ENCODE measurements at regions not wholly inside any gene's neighbourhood (a gene's known extent, or its start where the extent isn't known, plus 50 kb on each side); places are given as distances from the start of the nearest gene placed in this dataset.

GRCh38 chr6:170160628-170161611, 130.0 kb downstream of the DLL1 start:
- DNase-seq (ENCODE audit: low read depth) = no peak

GRCh38 chr6:170160031-170160627, 130.7 kb downstream of the DLL1 start:
- no peak for DNase-seq (ENCODE audit: low read depth)

GRCh38 chr6:170159022-170159965, 131.6 kb downstream of the DLL1 start:
- DNase-seq (ENCODE audit: low read depth) = no peak

- no peak for DNase-seq (ENCODE audit: low read depth)
Measured at GRCh38 chr6:170158296-170159021, 132.4 kb downstream of the DLL1 start.

GRCh38 chr6:170157567-170158218, 133.2 kb downstream of the DLL1 start:
- no peak for DNase-seq (ENCODE audit: low read depth)

- DNase-seq (ENCODE audit: low read depth) = no peak
Measured at GRCh38 chr6:170156448-170157375, 134.2 kb downstream of the DLL1 start.

GRCh38 chr6:170155464-170156196, 135.2 kb downstream of the DLL1 start:
- no peak for DNase-seq (ENCODE audit: low read depth)

- no peak for DNase-seq (ENCODE audit: low read depth)
Measured at GRCh38 chr6:170153436-170154319, 137.2 kb downstream of the DLL1 start.

- no peak for DNase-seq (ENCODE audit: low read depth)
Measured at GRCh38 chr6:170152989-170153388, 137.9 kb downstream of the DLL1 start.

- DNase-seq (ENCODE audit: low read depth) = no peak
Measured at GRCh38 chr6:170152124-170152926, 138.6 kb downstream of the DLL1 start.

- no peak for DNase-seq (ENCODE audit: low read depth)
Measured at GRCh38 chr6:170151804-170152123, 139.1 kb downstream of the DLL1 start.

GRCh38 chr6:170151321-170151771, 139.5 kb downstream of the DLL1 start:
- DNase-seq (ENCODE audit: low read depth) = no peak

GRCh38 chr6:170150590-170150945, 140.3 kb downstream of the DLL1 start:
- DNase-seq (ENCODE audit: low read depth) = no peak

- no peak for DNase-seq (ENCODE audit: low read depth)
Measured at GRCh38 chr6:170149681-170150589, 140.9 kb downstream of the DLL1 start.

GRCh38 chr6:170148709-170149470, 142.0 kb downstream of the DLL1 start:
- no peak for DNase-seq (ENCODE audit: low read depth)
